ENCODE measurements at regions not wholly inside any gene's neighbourhood (a gene's known extent, or its start where the extent isn't known, plus 50 kb on each side); places are given as distances from the start of the nearest gene placed in this dataset.

GRCh38 chrX:1833656-1834360 lies 218.9 kb downstream of the ASMT start:
- no peak overlapping the region for H3K27ac Mint-ChIP-seq
- Histone ChIP-seq H4K20me1 (ENCODE audit: insufficient read depth, low read length) (no peaks in the 10 kb centered on the region), H3K36me3 (replicated peaks in 1 of 2; ENCODE audit: control insufficient read depth in 1 of 2, insufficient read depth in 2 of 2, low read length in 2 of 2) (no peaks in the 10 kb centered on the region), H3K4me3 (replicated peaks in 1 of 3; ENCODE audit: low read depth in 2 of 3, low read length in 3 of 3) (no peak overlapping the region), H3K79me2 (ENCODE audit: insufficient read depth, low read length) (no peaks in the 10 kb centered on the region), H3K27me3 (ENCODE audit: control insufficient read depth in 2 of 2, insufficient read depth in 2 of 2, low read length in 2 of 2) (no peaks in the 10 kb centered on the region), H2AFZ (ENCODE audit: insufficient read depth, low read depth, low read length, poor library complexity, severe bottlenecking) (no peak overlapping the region), H3K9ac (ENCODE audit: insufficient read depth, low read length, poor library complexity, severe bottlenecking) (no peak overlapping the region), H3K4me2 (replicated peaks; ENCODE audit: extremely low read depth, low read length, poor library complexity, severe bottlenecking) (no peak overlapping the region), H3K9me3 (replicated peaks in 1 of 2; ENCODE audit: control insufficient read depth in 1 of 2, insufficient read depth in 1 of 2, low read length in 2 of 2) (peaks cover 12 to 20% of the 10 kb centered on the region in 2 donors), H3K27ac (ENCODE audit: low read depth in 1 of 2, low read length in 2 of 2) (no peak overlapping the region), H3K4me1 (ENCODE audit: control insufficient read depth in 1 of 2, insufficient read depth in 2 of 2, low read length in 2 of 2) (no peaks in the 10 kb centered on the region)
- WGBS (ENCODE audit: insufficient coverage): 89% methylated on average over 8 of the region's 15 CpGs
- peak overlapping the region in 1 of 2 donors; percentile 6 for H3K4me3 Mint-ChIP-seq
- DNase-seq: no peak
- peaks cover 0 to 23% (median 18%) of the 10 kb centered on the region in 7 donors for H3K9me3 Mint-ChIP-seq
- no peaks in the 10 kb centered on the region for H3K36me3 Mint-ChIP-seq
- no peak for TF ChIP-seq CTCF (IDR thresholded peaks at IDR 0.05)
- intact Hi-C loops (cut with micrococcal nuclease): no loop called here
- peaks cover 0 to 4% (median 2%) of the 10 kb centered on the region in 3 donors for H3K27me3 Mint-ChIP-seq (ENCODE audit: low read depth in 3 of 3)
- H3K4me1 Mint-ChIP-seq: no peaks in the 10 kb centered on the region

- Mint-ChIP-seq H3K9me3 (peaks cover 0 to 32% (median 26%) of the 10 kb centered on the region in 7 donors), H3K4me3 (no peak overlapping the region), H3K27me3 (ENCODE audit: low read depth in 3 of 3) (peaks cover 0 to 4% (median 0%) of the 10 kb centered on the region in 3 donors), H3K4me1 (no peaks in the 10 kb centered on the region), H3K27ac (no peak overlapping the region), H3K36me3 (no peaks in the 10 kb centered on the region)
- Histone ChIP-seq H3K27me3 (ENCODE audit: control insufficient read depth in 2 of 2, insufficient read depth in 2 of 2, low read length in 2 of 2) (no peaks in the 10 kb centered on the region), H4K20me1 (ENCODE audit: insufficient read depth, low read length) (no peaks in the 10 kb centered on the region), H3K79me2 (ENCODE audit: insufficient read depth, low read length) (no peaks in the 10 kb centered on the region), H3K4me2 (replicated peaks; ENCODE audit: extremely low read depth, low read length, poor library complexity, severe bottlenecking) (no peak overlapping the region), H3K9me3 (replicated peaks in 1 of 2; ENCODE audit: control insufficient read depth in 1 of 2, insufficient read depth in 1 of 2, low read length in 2 of 2) (peaks cover 19 to 23% of the 10 kb centered on the region in 2 donors), H3K27ac (ENCODE audit: low read depth in 1 of 2, low read length in 2 of 2) (no peak overlapping the region), H3K4me3 (replicated peaks in 1 of 3; ENCODE audit: low read depth in 2 of 3, low read length in 3 of 3) (no peak overlapping the region), H2AFZ (ENCODE audit: insufficient read depth, low read depth, low read length, poor library complexity, severe bottlenecking) (no peak overlapping the region), H3K9ac (ENCODE audit: insufficient read depth, low read length, poor library complexity, severe bottlenecking) (no peak overlapping the region), H3K36me3 (replicated peaks in 1 of 2; ENCODE audit: control insufficient read depth in 1 of 2, insufficient read depth in 2 of 2, low read length in 2 of 2) (no peaks in the 10 kb centered on the region), H3K4me1 (ENCODE audit: control insufficient read depth in 1 of 2, insufficient read depth in 2 of 2, low read length in 2 of 2) (no peaks in the 10 kb centered on the region)
- WGBS (ENCODE audit: insufficient coverage): 54% methylated on average over 3 of the region's 4 CpGs
- intact Hi-C loops (cut with micrococcal nuclease): no loop called here
- DNase-seq: no peak
- no peak for TF ChIP-seq CTCF (IDR thresholded peaks at IDR 0.05)
These were observed 220.2 kb downstream of the ASMT start for GRCh38 chrX:1835056-1835455.

All from CD14-positive monocyte (primary cell).